Mesendoderm (in vitro differentiated cells): ENCODE measurements at regions not wholly inside any gene's neighbourhood (a gene's known extent, or its start where the extent isn't known, plus 50 kb on each side); places are given as distances from the start of the nearest gene placed in this dataset.
"Not testable (repeated sequence)": the region's sequence is repeated elsewhere in the genome, so short reads cannot be mapped to it uniquely, and the experiment has no call there.

Experiments used
- DNase-seq: peaks from one replicate; pipeline ENCODE4 v3.0.0; 2013
- H2AK5ac ChIP-seq: 2 replicates; pipeline ENCODE4 v1.6.1; 2013; ENCODE audit warnings: low read length, inconsistent platforms
- H2BK120ac ChIP-seq: 2 replicates; pipeline ENCODE4 v1.6.1; 2013; ENCODE audit warnings: low read depth, mild to moderate bottlenecking, low read length, moderate library complexity, mixed read lengths
- H2BK15ac ChIP-seq: replicated peaks from 2 replicates; pipeline ENCODE4 v1.6.1; 2013; ENCODE audit warnings: low read depth, mild to moderate bottlenecking, moderate library complexity
- H2BK5ac ChIP-seq: 2 replicates; pipeline ENCODE4 v1.6.1; 2013; ENCODE audit warnings: low read length, inconsistent platforms
- H3K18ac ChIP-seq: 2 replicates; pipeline ENCODE4 v1.6.1; 2013; ENCODE audit warnings: mild to moderate bottlenecking, low read length, mixed read lengths
- H3K23ac ChIP-seq: one replicate; pipeline ENCODE4 v1.6.1; 2013; ENCODE audit warnings: low read length
- H3K27ac ChIP-seq: 2 replicates; pipeline ENCODE4 v1.5.1; 2013; ENCODE audit warnings: low read depth, mild to moderate bottlenecking, inconsistent platforms, low read length, moderate library complexity
- H3K27me3 ChIP-seq: 2 replicates; pipeline ENCODE4 v1.6.1; 2013; ENCODE audit warnings: low read length, control low read depth, mild to moderate bottlenecking, inconsistent platforms; ENCODE audit not compliant: insufficient read depth, poor library complexity
- H3K36me3 ChIP-seq: 2 replicates; pipeline ENCODE4 v1.6.1; 2013; ENCODE audit warnings: low read length, inconsistent platforms; ENCODE audit not compliant: control insufficient read depth, insufficient read depth
- H3K4ac ChIP-seq: one replicate; pipeline ENCODE4 v1.6.1; 2013; ENCODE audit warnings: low read depth, mild to moderate bottlenecking, low read length, moderate library complexity
- H3K4me1 ChIP-seq: 2 replicates; pipeline ENCODE4 v1.6.1; 2013; ENCODE audit warnings: low read depth, low read length, inconsistent platforms; ENCODE audit not compliant: control insufficient read depth
- H3K4me2 ChIP-seq: 2 replicates; pipeline ENCODE4 v1.6.1; 2013; ENCODE audit warnings: low read length
- H3K4me3 ChIP-seq: 2 replicates; pipeline ENCODE4 v1.5.1; 2013; ENCODE audit warnings: mild to moderate bottlenecking, low read length
- H3K56ac ChIP-seq: one replicate; pipeline ENCODE4 v1.6.1; 2013; ENCODE audit warnings: low read length
- H3K79me1 ChIP-seq: 2 replicates; pipeline ENCODE4 v1.6.1; 2013; ENCODE audit warnings: low read length, inconsistent platforms
- H3K79me2 ChIP-seq: 2 replicates; pipeline ENCODE4 v1.6.1; 2013; ENCODE audit warnings: mild to moderate bottlenecking, low read length; ENCODE audit not compliant: control insufficient read depth, insufficient read depth
- H3K9ac ChIP-seq: 2 replicates; pipeline ENCODE4 v1.6.1; 2013; ENCODE audit warnings: low read length, inconsistent platforms
- H4K5ac ChIP-seq: one replicate; pipeline ENCODE4 v1.6.1; 2013; ENCODE audit warnings: low read length
- H4K8ac ChIP-seq: one replicate; pipeline ENCODE4 v1.6.1; 2013; ENCODE audit warnings: low read depth, mild to moderate bottlenecking, control low read depth, low read length, moderate library complexity
- WGBS: extraction: QIAGEN DNeasy Blood & Tissue Kit; methylation state at CpG from one replicate; pipeline ENCODE4 v1.1.7; 2013; ENCODE audit warnings: low lambda C conversion rate, missing lambda C conversion rate; ENCODE audit not compliant: insufficient coverage; ENCODE audit errors: extremely low coverage; 5-methylcytosine and 5-hydroxymethylcytosine counted together

DNA sequence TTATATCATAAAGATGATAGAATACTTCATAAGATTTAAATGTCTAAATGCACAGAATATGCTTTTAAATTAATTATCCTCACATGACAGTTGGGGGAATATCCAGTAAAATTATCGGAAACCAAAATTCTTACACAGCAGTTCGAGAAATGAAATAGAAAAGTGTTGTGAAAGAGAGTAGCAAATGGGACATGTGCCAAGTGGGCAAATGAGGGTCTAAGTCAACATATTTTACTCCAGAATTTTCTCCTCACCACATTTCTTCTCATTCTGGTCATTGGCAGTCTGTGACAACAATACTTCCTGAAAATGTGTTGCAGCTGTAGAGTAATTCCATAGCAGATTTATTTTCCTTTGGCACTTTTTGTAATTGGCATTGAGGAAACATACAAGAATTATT, 945.2 kb upstream of the ADAMTS5 start:
- no CpG with 5 or more reads among the region's 2 CpGs for WGBS
- not testable (repeated sequence) for H3K18ac ChIP-seq, H3K79me2 ChIP-seq, H3K56ac ChIP-seq, H3K27me3 ChIP-seq, H4K5ac ChIP-seq, H2BK15ac ChIP-seq, H2AK5ac ChIP-seq, H3K4me2 ChIP-seq, H3K4ac ChIP-seq, H3K27ac ChIP-seq, H2BK120ac ChIP-seq, H4K8ac ChIP-seq, H3K4me1 ChIP-seq, H3K36me3 ChIP-seq, H3K79me1 ChIP-seq, H2BK5ac ChIP-seq, H3K23ac ChIP-seq, H3K9ac ChIP-seq, DNase-seq, H3K4me3 ChIP-seq

DNA sequence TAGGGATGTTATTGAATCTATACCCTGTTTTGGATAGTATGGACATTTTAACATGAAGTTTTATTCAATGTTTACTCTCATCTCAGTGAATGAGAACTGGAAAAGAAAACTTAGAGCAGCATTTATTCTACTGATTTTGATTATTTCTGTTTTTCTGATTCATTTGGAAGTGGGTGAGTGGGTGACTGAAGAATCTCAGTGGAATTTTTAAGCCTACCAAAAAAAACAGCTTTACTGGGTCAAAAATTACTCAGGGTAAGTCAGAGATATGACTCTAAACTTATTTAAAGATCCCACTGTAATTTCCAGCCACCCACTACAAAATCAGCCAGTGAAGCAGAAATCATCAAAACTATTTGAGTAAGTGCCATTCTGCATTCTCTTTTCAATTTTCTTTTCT, 942.6 kb upstream of the ADAMTS5 start:
- not testable (repeated sequence) for H4K8ac ChIP-seq, DNase-seq, H3K23ac ChIP-seq, H3K79me2 ChIP-seq, H2BK15ac ChIP-seq, H3K56ac ChIP-seq, H3K27me3 ChIP-seq, H3K4ac ChIP-seq, H3K36me3 ChIP-seq, H3K4me2 ChIP-seq, H3K79me1 ChIP-seq, H3K9ac ChIP-seq, H2AK5ac ChIP-seq, H3K4me1 ChIP-seq, H3K27ac ChIP-seq, H3K4me3 ChIP-seq, H4K5ac ChIP-seq, H2BK5ac ChIP-seq, H2BK120ac ChIP-seq, H3K18ac ChIP-seq

DNA sequence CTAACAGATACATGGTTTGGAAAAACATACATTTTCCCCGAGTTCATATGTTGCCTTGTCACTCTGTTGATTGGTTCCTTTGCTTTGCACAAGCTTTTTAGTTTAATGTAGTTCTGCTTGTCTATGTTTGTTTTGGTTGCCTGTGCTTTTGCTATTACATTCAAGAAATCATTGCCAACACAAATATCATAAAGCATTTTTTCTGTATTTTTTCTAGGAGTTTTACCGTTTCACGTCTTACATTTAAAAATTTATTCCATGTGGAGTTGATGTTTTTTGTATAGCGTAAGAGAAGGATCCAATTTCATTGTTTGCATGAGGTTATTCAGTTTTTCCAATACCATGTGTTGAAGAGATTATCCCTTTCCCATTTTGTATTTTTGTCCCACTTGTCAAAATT, 941.9 kb upstream of the ADAMTS5 start:
- H3K79me2 ChIP-seq, H3K4ac ChIP-seq, H2BK5ac ChIP-seq, H4K8ac ChIP-seq, H3K27me3 ChIP-seq, H2AK5ac ChIP-seq, H3K4me2 ChIP-seq, H3K4me1 ChIP-seq, H2BK120ac ChIP-seq, H3K56ac ChIP-seq, H4K5ac ChIP-seq, H3K79me1 ChIP-seq, H3K36me3 ChIP-seq, H3K4me3 ChIP-seq, H3K9ac ChIP-seq, H2BK15ac ChIP-seq, H3K18ac ChIP-seq, H3K27ac ChIP-seq, H3K23ac ChIP-seq, DNase-seq: not testable (repeated sequence)
- no CpG with 5 or more reads among the region's 4 CpGs for WGBS

DNA sequence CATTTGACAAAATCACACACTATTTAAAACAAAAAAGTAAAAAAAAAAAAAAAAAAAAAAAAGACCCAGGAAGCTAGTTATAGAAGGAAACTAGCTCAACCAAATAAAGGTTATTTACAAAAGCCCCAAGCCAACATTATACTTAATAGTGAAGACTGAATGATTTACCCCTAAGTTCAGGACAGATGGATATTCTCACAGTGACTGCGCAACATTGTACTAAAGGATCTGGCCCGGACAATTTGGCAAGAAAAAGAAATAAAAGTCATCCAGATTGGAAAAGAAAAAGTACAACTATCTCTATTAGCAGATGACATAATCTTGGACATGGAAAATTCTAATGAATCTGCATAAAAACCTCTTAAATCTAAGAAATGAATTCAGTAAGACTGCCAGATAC, 936.0 kb upstream of the ADAMTS5 start:
- H3K27me3 ChIP-seq, H3K9ac ChIP-seq, H3K56ac ChIP-seq, H2AK5ac ChIP-seq, H4K8ac ChIP-seq, H4K5ac ChIP-seq, H3K27ac ChIP-seq, H3K4me1 ChIP-seq, H3K23ac ChIP-seq, H3K4me3 ChIP-seq, H2BK5ac ChIP-seq, DNase-seq, H2BK15ac ChIP-seq, H3K36me3 ChIP-seq, H3K18ac ChIP-seq, H3K4ac ChIP-seq, H3K79me2 ChIP-seq, H3K4me2 ChIP-seq, H3K79me1 ChIP-seq, H2BK120ac ChIP-seq: not testable (repeated sequence)
- WGBS: no CpG with 5 or more reads among the region's 2 CpGs

DNA sequence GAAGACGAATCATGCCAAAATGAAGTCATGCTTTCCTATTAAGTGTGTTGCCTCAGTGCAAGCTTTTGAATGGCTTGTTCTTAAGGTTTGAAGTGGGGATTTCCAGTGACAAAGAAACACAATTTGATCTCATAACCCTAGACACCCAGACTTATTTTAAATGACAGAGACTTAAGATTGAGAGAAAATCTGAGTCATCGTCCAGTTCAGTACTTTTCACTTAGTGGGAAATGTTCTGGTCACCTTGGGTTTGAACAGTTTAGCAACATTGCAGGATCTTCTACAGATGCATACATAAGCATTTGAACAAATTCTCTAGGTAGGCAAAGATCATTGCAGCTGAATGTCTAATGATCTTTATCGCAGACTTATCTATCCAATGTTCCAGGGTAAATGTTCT, 926.7 kb upstream of the ADAMTS5 start:
- H4K5ac ChIP-seq, H2AK5ac ChIP-seq, H3K18ac ChIP-seq, H3K23ac ChIP-seq, H3K79me1 ChIP-seq, H3K4me1 ChIP-seq, H3K36me3 ChIP-seq, H3K9ac ChIP-seq, H3K56ac ChIP-seq, H4K8ac ChIP-seq, DNase-seq, H2BK120ac ChIP-seq, H3K4me3 ChIP-seq, H3K4ac ChIP-seq, H3K4me2 ChIP-seq, H2BK5ac ChIP-seq, H3K27ac ChIP-seq, H3K79me2 ChIP-seq, H2BK15ac ChIP-seq, H3K27me3 ChIP-seq: not testable (repeated sequence)
- no CpG with 5 or more reads among the region's 3 CpGs for WGBS

DNA sequence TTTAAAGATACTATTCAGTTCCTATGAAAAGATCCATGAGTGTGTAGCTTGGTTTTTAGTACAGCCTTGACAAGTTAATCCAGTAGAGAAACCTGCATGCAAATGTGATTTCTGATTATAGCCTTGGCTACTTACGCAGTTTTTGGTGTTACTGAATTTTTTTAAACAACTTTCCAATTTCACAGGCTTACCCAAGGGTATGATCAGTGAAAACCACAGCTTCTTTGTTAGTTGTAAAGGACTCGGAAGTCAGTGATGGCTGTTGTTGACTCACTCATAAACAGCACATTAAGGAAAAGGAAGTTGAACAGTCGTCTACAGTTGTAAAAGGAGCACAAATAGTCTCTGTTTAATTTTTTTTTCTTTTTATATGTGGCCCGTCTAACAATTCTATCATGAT, 924.6 kb upstream of the ADAMTS5 start:
- not testable (repeated sequence) for H3K4me3 ChIP-seq, H3K23ac ChIP-seq, H3K4me2 ChIP-seq, H2BK5ac ChIP-seq, H3K36me3 ChIP-seq, H2BK15ac ChIP-seq, H4K5ac ChIP-seq, H4K8ac ChIP-seq, H3K4ac ChIP-seq, H3K9ac ChIP-seq, H3K56ac ChIP-seq, H3K4me1 ChIP-seq, H3K79me1 ChIP-seq, H3K27ac ChIP-seq, H2AK5ac ChIP-seq, DNase-seq, H3K18ac ChIP-seq, H2BK120ac ChIP-seq, H3K79me2 ChIP-seq, H3K27me3 ChIP-seq
- WGBS: no CpG with 5 or more reads among the region's 4 CpGs
